ENCODE measurements at regions not wholly inside any gene's neighbourhood (a gene's known extent, or its start where the extent isn't known, plus 50 kb on each side); places are given as distances from the start of the nearest gene placed in this dataset.

- H3K4me1 ChIP-seq: peaks cover 0 to 16% (median 3%) of the 10 kb centered on the region in 3 donors
- no peaks in the 10 kb centered on the region for H3K9me3 ChIP-seq
- H3K36me3 ChIP-seq: no peaks in the 10 kb centered on the region
- no peak for ATAC-seq
- TF ChIP-seq EP300 (IDR thresholded peaks at IDR 0.05) (no peak), POLR2A (IDR thresholded peaks at IDR 0.05) (no peak), CTCF (IDR thresholded peaks at IDR 0.05) (no peak), POLR2AphosphoS5 (IDR thresholded peaks at IDR 0.05) (no peak)
- no peaks in the 10 kb centered on the region for H3K27me3 ChIP-seq
- no peak overlapping the region for H3K27ac ChIP-seq
- no peak overlapping the region for H3K4me3 ChIP-seq
These were observed 61.1 kb downstream of the MAD2L1 start for GRCh38 chr4:120005527-120005926.

DNA sequence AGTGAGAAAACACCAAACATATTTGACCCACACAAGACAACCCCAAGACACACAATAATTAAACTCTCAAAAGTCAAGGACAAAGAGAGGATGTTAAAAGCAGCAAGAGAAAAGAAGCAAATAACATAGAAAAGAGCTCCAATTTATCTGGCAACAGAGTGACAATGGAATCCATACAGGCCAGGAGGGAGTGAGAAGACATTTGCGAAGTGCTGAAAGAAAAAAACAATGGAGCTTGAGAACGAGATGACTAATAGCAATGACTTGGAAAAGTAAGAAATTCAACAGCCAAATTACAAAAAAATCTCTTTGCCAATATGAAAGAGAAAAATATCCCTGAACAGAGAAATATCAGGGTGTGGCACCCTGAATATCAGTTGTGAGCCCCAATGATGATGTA is 61.6 kb downstream of the MAD2L1 start:
- H3K36me3 ChIP-seq: no peaks in the 10 kb centered on the region
- no peaks in the 10 kb centered on the region for H3K27me3 ChIP-seq
- TF ChIP-seq POLR2A (IDR thresholded peaks at IDR 0.05): no peak
- TF ChIP-seq POLR2AphosphoS5 (IDR thresholded peaks at IDR 0.05): no peak
- no peak for TF ChIP-seq CTCF (IDR thresholded peaks at IDR 0.05)
- no peak for TF ChIP-seq EP300 (IDR thresholded peaks at IDR 0.05)
- ATAC-seq: no peak
- H3K4me1 ChIP-seq: peaks cover 0 to 16% (median 3%) of the 10 kb centered on the region in 3 donors
- H3K9me3 ChIP-seq: no peaks in the 10 kb centered on the region
- H3K4me3 ChIP-seq: no peak overlapping the region
- no peak overlapping the region for H3K27ac ChIP-seq
- WGBS, 2 donors (ENCODE audit: low coverage in 1 of 2): 52 to 86% methylated on average over 1 to 2 of the region's 2 CpGs

- H3K27me3 ChIP-seq: no peaks in the 10 kb centered on the region
- no peak for ATAC-seq
- 89 to 100% methylated on average over 4 of the region's 4 CpGs for WGBS, 2 donors (ENCODE audit: low coverage in 1 of 2)
- H3K27ac ChIP-seq: no peak overlapping the region
- no peaks in the 10 kb centered on the region for H3K36me3 ChIP-seq
- no peaks in the 10 kb centered on the region for H3K9me3 ChIP-seq
- TF ChIP-seq EP300 (IDR thresholded peaks at IDR 0.05) (no peak), POLR2A (IDR thresholded peaks at IDR 0.05) (no peak), POLR2AphosphoS5 (IDR thresholded peaks at IDR 0.05) (no peak), CTCF (IDR thresholded peaks at IDR 0.05) (no peak)
- H3K4me1 ChIP-seq: peaks cover 0 to 16% (median 3%) of the 10 kb centered on the region in 3 donors
- H3K4me3 ChIP-seq: no peak overlapping the region
These were observed 62.6 kb downstream of the MAD2L1 start for GRCh38 chr4:120004054-120004453.

- Histone ChIP-seq H3K4me3 (no peak overlapping the region), H3K36me3 (no peaks in the 10 kb centered on the region), H3K27ac (no peak overlapping the region), H3K9me3 (no peaks in the 10 kb centered on the region), H3K27me3 (no peaks in the 10 kb centered on the region), H3K4me1 (peaks cover 0 to 16% (median 3%) of the 10 kb centered on the region in 3 donors)
- TF ChIP-seq CTCF (IDR thresholded peaks at IDR 0.05): no peak
- no peak for ATAC-seq
- WGBS, 2 donors (ENCODE audit: low coverage in 1 of 2): 96% methylated on average over 3 of the region's 3 CpGs
These were observed 63.5 kb downstream of the MAD2L1 start for GRCh38 chr4:120003193-120003592.

DNA sequence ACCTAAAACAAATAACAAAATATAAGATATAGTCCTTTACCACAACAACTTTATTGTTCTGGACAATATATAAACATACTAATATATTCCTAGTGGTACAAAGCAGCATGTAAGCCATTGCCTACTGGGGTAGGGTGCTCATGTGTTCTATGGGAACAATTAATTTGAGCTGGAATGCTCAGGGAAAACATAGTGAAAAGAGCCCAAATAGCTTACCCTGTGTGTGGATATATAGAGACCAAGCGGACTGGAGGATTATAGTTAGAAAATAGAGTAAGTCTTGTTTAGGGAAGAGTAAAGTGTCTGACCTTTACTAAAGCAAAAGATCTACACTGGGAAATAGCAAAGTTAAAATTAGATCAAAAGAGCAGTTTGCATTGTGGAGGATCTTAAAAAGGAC is 64.8 kb downstream of the MAD2L1 start:
- WGBS, 2 donors (ENCODE audit: low coverage in 1 of 2): 73 to 75% methylated on average over 1 of the region's 1 CpG
- peaks cover 0 to 4% (median 0%) of the 10 kb centered on the region in 3 donors for H3K4me1 ChIP-seq
- no peak overlapping the region for H3K27ac ChIP-seq
- no peak for TF ChIP-seq EP300 (IDR thresholded peaks at IDR 0.05)
- TF ChIP-seq CTCF (IDR thresholded peaks at IDR 0.05): no peak
- no peak for TF ChIP-seq POLR2AphosphoS5 (IDR thresholded peaks at IDR 0.05)
- TF ChIP-seq POLR2A (IDR thresholded peaks at IDR 0.05): no peak
- H3K9me3 ChIP-seq: no peaks in the 10 kb centered on the region
- no peaks in the 10 kb centered on the region for H3K27me3 ChIP-seq
- ATAC-seq: no peak
- no peaks in the 10 kb centered on the region for H3K36me3 ChIP-seq
- no peak overlapping the region for H3K4me3 ChIP-seq

Data from gastroesophageal sphincter (tissue), 4 donors.